GM13976 (cell line): ENCODE measurements at regions not wholly inside any gene's neighbourhood (a gene's known extent, or its start where the extent isn't known, plus 50 kb on each side); places are given as distances from the start of the nearest gene placed in this dataset.

Experiments
- DNase-seq: peaks from one replicate; pipeline ENCODE4 v3.0.0; 2012; ENCODE audit warnings: low spot score
- in situ Hi-C: fragments of 300-500 bp; cut with MboI; formaldehyde crosslinking; loops from one replicate; pipeline ENCODE4 v1.12.0; 2022; ENCODE audit warnings: low sequenced_read_pairs, mixed read lengths, inconsistent platforms; ENCODE audit not compliant: unreplicated experiment
- TF ChIP-seq, protein P1 (sequence below): IDR thresholded peaks from 2 replicates; pipeline ENCODE4 v1.5.1; 2012; ENCODE audit warnings: borderline replicate concordance, mild to moderate bottlenecking; ENCODE audit not compliant: insufficient read depth; ENCODE audit errors: extremely low read depth, missing control alignments, control extremely low read depth

DNA sequence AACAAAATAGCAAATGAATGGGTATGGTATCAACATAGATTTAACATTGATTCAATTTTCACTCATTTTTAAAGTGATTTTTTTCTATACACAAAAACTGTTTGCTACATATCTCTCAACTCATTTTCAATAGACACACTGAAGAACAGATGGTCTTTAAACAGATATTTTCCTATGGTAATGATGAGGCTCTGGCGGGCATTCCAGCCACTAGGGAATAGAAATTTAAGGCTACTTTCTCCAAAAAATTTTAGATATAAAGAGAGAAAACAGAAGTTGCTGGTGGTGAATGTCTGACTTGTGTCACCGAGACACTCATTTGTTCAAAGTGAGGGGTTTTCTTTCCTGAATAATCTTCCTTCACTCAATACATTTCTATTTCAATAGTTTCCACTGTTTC, 693.0 kb downstream of the ETS1 start:
- TF ChIP-seq, protein P1, sequence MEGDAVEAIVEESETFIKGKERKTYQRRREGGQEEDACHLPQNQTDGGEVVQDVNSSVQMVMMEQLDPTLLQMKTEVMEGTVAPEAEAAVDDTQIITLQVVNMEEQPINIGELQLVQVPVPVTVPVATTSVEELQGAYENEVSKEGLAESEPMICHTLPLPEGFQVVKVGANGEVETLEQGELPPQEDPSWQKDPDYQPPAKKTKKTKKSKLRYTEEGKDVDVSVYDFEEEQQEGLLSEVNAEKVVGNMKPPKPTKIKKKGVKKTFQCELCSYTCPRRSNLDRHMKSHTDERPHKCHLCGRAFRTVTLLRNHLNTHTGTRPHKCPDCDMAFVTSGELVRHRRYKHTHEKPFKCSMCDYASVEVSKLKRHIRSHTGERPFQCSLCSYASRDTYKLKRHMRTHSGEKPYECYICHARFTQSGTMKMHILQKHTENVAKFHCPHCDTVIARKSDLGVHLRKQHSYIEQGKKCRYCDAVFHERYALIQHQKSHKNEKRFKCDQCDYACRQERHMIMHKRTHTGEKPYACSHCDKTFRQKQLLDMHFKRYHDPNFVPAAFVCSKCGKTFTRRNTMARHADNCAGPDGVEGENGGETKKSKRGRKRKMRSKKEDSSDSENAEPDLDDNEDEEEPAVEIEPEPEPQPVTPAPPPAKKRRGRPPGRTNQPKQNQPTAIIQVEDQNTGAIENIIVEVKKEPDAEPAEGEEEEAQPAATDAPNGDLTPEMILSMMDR = no peak
- in situ Hi-C loops = no loop called here
- no peak for DNase-seq

DNA sequence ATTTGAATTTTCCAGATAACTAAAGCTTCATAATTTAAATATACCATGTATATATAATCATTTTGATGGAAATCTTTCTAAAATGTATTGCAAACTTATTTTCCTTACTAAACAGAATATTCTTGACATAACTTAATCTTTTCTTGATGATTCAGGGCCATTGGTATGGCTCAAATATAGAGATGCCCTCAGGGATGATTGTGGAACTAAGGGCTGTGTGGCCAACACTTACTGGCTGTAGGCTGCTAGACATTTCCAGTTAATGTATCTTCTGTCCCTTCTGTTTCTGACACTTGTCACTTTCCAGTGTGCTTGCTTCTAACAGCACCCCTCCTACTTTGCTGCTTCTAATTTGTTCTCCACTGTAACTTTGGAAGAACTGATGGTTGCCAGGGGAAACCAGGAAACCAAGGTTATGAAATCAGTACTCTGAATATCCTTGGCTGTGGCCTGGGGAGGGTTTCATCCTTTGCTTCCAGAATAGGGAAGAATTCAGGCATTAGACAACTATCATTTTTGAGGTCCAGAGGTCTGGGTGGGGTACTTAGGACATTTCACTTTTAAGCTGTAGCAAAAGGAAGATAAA, 697.2 kb downstream of the ETS1 start:
- no peak for DNase-seq
- in situ Hi-C loops = no loop called here
- TF ChIP-seq, protein P1 = no peak

DNA sequence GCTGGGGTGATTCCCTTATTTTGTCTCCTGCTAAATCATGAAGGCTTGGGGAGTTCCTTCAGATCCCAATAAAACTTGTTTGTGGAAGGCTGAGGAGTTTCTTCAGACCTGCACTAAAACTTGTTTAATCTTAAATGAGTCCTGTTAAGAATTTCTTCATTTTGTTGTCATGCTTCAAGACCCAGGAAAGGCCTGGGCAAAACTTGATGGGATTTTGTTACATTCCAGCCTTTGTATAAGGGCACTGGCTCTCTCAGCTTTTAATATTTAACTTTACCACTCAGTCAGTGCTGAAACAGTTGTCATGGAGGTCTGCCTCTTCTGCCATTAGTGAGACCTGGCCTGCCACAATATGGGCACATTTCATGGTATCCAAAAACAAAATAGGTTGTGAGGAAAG, 699.0 kb downstream of the ETS1 start:
- no peak for DNase-seq
- in situ Hi-C loops = no loop called here
- TF ChIP-seq, protein P1 = no peak

DNA sequence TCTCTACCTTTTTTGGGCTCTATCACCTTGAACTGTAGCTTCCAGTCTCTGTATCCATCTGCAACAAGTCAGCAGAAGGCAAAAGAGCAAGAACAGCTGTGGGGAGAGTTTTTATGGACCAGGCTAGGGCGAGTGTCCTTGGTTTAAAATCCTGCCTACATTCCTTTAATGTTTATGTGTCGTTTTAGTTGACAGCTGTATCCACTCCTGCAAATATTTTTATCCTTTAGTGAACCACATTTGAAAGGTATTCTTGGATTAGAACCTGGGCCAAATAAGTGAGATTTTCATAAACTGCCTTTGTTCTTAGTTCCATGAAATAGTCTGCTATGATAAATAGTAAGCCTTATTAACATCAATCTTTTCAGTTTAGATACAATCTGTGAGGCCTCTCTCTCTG, 712.2 kb downstream of the ETS1 start:
- DNase-seq = no peak
- in situ Hi-C loops = no loop called here
- TF ChIP-seq, protein P1 = no peak

DNA sequence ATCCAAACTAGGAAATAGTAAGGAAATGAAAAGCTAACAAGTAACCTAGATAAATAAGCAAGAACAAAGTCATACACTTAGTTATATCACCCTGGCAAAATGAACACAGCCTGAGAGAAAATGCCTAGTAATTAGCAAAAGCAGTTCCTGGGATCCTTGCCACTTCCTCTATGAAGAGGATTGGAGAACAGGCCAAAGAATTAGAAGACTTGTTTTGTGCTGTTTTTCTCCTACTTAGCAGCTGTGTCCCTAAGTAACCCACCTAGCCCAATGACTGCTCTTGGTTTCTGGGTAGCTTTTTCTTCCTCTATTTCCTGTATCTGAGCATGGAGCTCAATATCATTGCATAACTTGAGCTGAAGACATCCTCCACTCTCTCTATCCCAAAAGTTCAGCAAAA, 713.9 kb downstream of the ETS1 start:
- in situ Hi-C loops = no loop called here
- TF ChIP-seq, protein P1 = no peak
- DNase-seq = no peak

DNA sequence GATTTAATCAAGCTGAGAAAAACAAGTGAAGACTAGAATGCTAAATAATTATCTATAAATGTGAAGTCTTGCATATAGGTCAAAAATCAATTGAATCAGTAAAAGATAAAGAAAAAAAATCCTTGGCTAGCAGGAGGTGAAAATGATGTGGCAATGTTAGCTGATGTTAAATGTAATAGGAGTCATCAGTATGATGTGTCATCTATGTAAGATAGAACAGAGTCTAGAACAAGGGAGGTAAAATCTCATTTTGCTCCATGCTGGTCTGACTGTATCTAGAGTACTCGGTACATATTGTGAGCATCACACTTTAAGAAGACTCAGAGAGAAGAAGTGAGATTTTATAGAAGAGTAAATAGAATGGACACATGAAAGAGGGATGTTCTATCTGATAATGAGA, 721.2 kb downstream of the ETS1 start:
- TF ChIP-seq, protein P1 = no peak
- no peak for DNase-seq
- in situ Hi-C loops = no loop called here
